DMS153 treated with DMSO at 0.1 percent for 48 hours (cell line): ENCODE measurements at regions not wholly inside any gene's neighbourhood (a gene's known extent, or its start where the extent isn't known, plus 50 kb on each side); places are given as distances from the start of the nearest gene placed in this dataset.

Source experiments
- DNase-seq: peaks from one replicate; lab custom pipeline; 2025; ENCODE audit not compliant: unreplicated experiment; lab: John Stamatoyannopoulos, UW

- DNase-seq: peak; percentile 19
Observed at GRCh38 chr1:60149251-60149650, 75.7 kb upstream of the C1orf87 start.

- DNase-seq: no peak
Observed at GRCh38 chr1:60146884-60147283, 73.3 kb upstream of the C1orf87 start.

GRCh38 chr1:60145771-60146170 lies 72.2 kb upstream of the C1orf87 start:
- no peak for DNase-seq

GRCh38 chr1:60141743-60142142 lies 68.2 kb upstream of the C1orf87 start:
- no peak for DNase-seq

GRCh38 chr1:60141276-60141675 lies 67.7 kb upstream of the C1orf87 start:
- no peak for DNase-seq

- DNase-seq: no peak
Observed at GRCh38 chr1:60137406-60137805, 63.8 kb upstream of the C1orf87 start.

GRCh38 chr1:60136395-60136794 lies 62.8 kb upstream of the C1orf87 start:
- no peak for DNase-seq

GRCh38 chr1:60134716-60135115 lies 61.1 kb upstream of the C1orf87 start:
- DNase-seq: no peak

- no peak for DNase-seq
Observed at GRCh38 chr1:60133848-60134247, 60.3 kb upstream of the C1orf87 start.

GRCh38 chr1:60133000-60133673 lies 59.6 kb upstream of the C1orf87 start:
- DNase-seq: no peak

GRCh38 chr1:60132108-60132507 lies 58.5 kb upstream of the C1orf87 start:
- DNase-seq: no peak

- DNase-seq: no peak
Observed at GRCh38 chr1:60130703-60131102, 57.1 kb upstream of the C1orf87 start.

GRCh38 chr1:60129911-60130310 lies 56.3 kb upstream of the C1orf87 start:
- no peak for DNase-seq

GRCh38 chr1:60126723-60127122 lies 53.2 kb upstream of the C1orf87 start:
- no peak for DNase-seq
